Fibroblast of villous mesenchyme (primary cell): ENCODE measurements at regions not wholly inside any gene's neighbourhood (a gene's known extent, or its start where the extent isn't known, plus 50 kb on each side); places are given as distances from the start of the nearest gene placed in this dataset.

Experiments
- DNase-seq: peaks from one replicate; pipeline ENCODE4 v3.0.0-alpha.2; 2010; ENCODE audit warnings: low read depth
- H3K4me3 ChIP-seq: 2 replicates; pipeline ENCODE4 v1.5.1; 2011; ENCODE audit warnings: low read depth, mild to moderate bottlenecking, low read length
- TF ChIP-seq, protein P1 (sequence below): IDR thresholded peaks from 2 replicates; pipeline ENCODE4 v1.5.1; 2012; ENCODE audit warnings: low read depth, mild to moderate bottlenecking, low read length; ENCODE audit not compliant: insufficient read depth

GRCh38 chr10:63030536-63030935 is 102.6 kb upstream of the NRBF2 start:
- TF ChIP-seq, protein P1, sequence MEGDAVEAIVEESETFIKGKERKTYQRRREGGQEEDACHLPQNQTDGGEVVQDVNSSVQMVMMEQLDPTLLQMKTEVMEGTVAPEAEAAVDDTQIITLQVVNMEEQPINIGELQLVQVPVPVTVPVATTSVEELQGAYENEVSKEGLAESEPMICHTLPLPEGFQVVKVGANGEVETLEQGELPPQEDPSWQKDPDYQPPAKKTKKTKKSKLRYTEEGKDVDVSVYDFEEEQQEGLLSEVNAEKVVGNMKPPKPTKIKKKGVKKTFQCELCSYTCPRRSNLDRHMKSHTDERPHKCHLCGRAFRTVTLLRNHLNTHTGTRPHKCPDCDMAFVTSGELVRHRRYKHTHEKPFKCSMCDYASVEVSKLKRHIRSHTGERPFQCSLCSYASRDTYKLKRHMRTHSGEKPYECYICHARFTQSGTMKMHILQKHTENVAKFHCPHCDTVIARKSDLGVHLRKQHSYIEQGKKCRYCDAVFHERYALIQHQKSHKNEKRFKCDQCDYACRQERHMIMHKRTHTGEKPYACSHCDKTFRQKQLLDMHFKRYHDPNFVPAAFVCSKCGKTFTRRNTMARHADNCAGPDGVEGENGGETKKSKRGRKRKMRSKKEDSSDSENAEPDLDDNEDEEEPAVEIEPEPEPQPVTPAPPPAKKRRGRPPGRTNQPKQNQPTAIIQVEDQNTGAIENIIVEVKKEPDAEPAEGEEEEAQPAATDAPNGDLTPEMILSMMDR, result no peak
- H3K4me3 ChIP-seq, result no peak overlapping the region
- no peak for DNase-seq

- H3K4me3 ChIP-seq, result no peak overlapping the region
- DNase-seq, result no peak
- TF ChIP-seq, protein P1, result no peak
Measured at GRCh38 chr10:63027531-63027930, 105.6 kb upstream of the NRBF2 start.

DNA sequence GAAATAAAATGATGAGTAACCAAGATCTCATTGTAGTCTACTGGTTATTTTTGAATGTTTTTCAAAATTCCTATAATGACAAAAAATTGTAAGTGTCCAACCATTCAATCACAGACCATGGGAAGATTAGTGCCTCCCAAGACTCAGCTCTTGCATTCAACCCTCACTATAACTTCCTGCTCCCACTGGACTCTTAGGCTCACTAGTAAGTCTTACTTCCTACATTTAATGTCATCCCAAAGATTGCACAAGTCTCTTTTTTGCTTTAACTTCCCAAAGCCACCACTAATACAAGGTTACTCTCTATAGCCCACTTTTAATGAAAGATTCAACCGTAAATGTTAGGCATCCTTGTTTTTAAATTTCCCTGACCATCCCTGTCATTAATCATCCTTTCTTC is 111.9 kb upstream of the NRBF2 start:
- DNase-seq, result no peak
- TF ChIP-seq, protein P1, result no peak

GRCh38 chr10:63013755-63014154 is 119.4 kb upstream of the NRBF2 start:
- TF ChIP-seq, protein P1, result no peak
- no peak overlapping the region for H3K4me3 ChIP-seq
- no peak for DNase-seq

More for the DNA sequence above, 111.9 kb upstream of the NRBF2 start:
- no peak overlapping the region for H3K4me3 ChIP-seq

- no peak overlapping the region for H3K4me3 ChIP-seq
- TF ChIP-seq, protein P1, result no peak
- no peak for DNase-seq
Measured at GRCh38 chr10:63012623-63013022, 120.5 kb upstream of the NRBF2 start.

DNA sequence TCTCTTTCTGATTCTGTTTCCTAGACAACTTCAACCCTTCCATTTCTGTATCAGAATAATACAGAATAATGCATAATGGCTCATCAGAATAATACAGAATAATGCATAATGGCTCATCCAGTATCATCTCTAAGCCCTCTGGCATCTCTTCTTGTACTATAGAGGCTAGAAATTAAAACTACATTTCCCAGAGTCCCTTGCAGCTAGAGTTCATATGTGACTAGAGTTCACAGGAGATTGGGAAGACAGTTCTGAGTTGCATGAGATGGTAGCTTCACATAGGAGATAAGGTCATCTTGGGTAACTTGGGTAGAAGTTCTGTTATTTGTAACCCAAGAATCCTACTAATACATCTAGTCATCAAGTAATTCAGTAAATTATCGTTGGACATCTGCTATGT is 122.9 kb upstream of the NRBF2 start:
- TF ChIP-seq, protein P1, result no peak
- DNase-seq, result no peak
- no peak overlapping the region for H3K4me3 ChIP-seq

- DNase-seq, result no peak
- H3K4me3 ChIP-seq, result no peak overlapping the region
- TF ChIP-seq, protein P1, result no peak
Measured at GRCh38 chr10:63008491-63008890, 124.6 kb upstream of the NRBF2 start.
